Epithelial cell of proximal tubule (primary cell): ENCODE measurements at regions not wholly inside any gene's neighbourhood (a gene's known extent, or its start where the extent isn't known, plus 50 kb on each side); places are given as distances from the start of the nearest gene placed in this dataset.
"Not testable (repeated sequence)": the region's sequence is repeated elsewhere in the genome, so short reads cannot be mapped to it uniquely, and the experiment has no call there.

Experiments
- DNase-seq: peaks from one replicate; pipeline ENCODE4 v3.0.0-alpha.2; 2011; ENCODE audit warnings: low read depth
- H3K4me3 ChIP-seq: 2 replicates; pipeline ENCODE4 v1.5.1; 2011; ENCODE audit warnings: low read depth, mild to moderate bottlenecking, low read length
- CTCF ChIP-seq: conservative IDR thresholded peaks from 2 replicates; pipeline ENCODE4 v1.5.1; 2012; ENCODE audit warnings: low read depth, mild to moderate bottlenecking, low read length

- TF ChIP-seq CTCF, result no peak
- no peak overlapping the region for H3K4me3 ChIP-seq
- no peak for DNase-seq
These were observed 176.1 kb upstream of the SLC38A2 start for GRCh38 chr12:46548605-46549071.

GRCh38 chr12:46547421-46548354 lies 175.1 kb upstream of the SLC38A2 start:
- no peak for DNase-seq
- H3K4me3 ChIP-seq, result no peak overlapping the region
- no peak for TF ChIP-seq CTCF

- DNase-seq, result no peak
- TF ChIP-seq CTCF, result no peak
These were observed 174.2 kb upstream of the SLC38A2 start for GRCh38 chr12:46546634-46547273.

GRCh38 chr12:46543378-46543795 lies 170.8 kb upstream of the SLC38A2 start:
- not testable (repeated sequence) for DNase-seq, H3K4me3 ChIP-seq

More at GRCh38 chr12:46546634-46547273, 174.2 kb upstream of the SLC38A2 start:
- H3K4me3 ChIP-seq, result no peak overlapping the region

- DNase-seq, result no peak
- no peak overlapping the region for H3K4me3 ChIP-seq
- no peak for TF ChIP-seq CTCF
These were observed 166.4 kb upstream of the SLC38A2 start for GRCh38 chr12:46538976-46539375.

- DNase-seq, result no peak
- no peak for TF ChIP-seq CTCF
- no peak overlapping the region for H3K4me3 ChIP-seq
These were observed 164.9 kb upstream of the SLC38A2 start for GRCh38 chr12:46537387-46537955.

GRCh38 chr12:46536316-46536715 lies 163.7 kb upstream of the SLC38A2 start:
- H3K4me3 ChIP-seq, DNase-seq: not testable (repeated sequence)
